ENCODE measurements at regions not wholly inside any gene's neighbourhood (a gene's known extent, or its start where the extent isn't known, plus 50 kb on each side); places are given as distances from the start of the nearest gene placed in this dataset.
"Not testable (repeated sequence)": the region's sequence is repeated elsewhere in the genome, so short reads cannot be mapped to it uniquely, and the experiment has no call there.

- DNase-seq (ENCODE audit: low spot score); intact Hi-C loops (cut with DNase I): not testable (repeated sequence)
Observed at GRCh38 chr1:118440-118839, 333.0 kb downstream of the OR4F29 start.

GRCh38 chr1:115534-115933 lies 335.9 kb downstream of the OR4F29 start:
- intact Hi-C loops (cut with DNase I); DNase-seq (ENCODE audit: low spot score): not testable (repeated sequence)

GRCh38 chr1:104776-105175 lies 346.7 kb downstream of the OR4F29 start:
- DNase-seq (ENCODE audit: low spot score); intact Hi-C loops (cut with DNase I): not testable (repeated sequence)

- DNase-seq (ENCODE audit: low spot score); intact Hi-C loops (cut with DNase I): not testable (repeated sequence)
Observed at GRCh38 chr1:99481-99880, 352.0 kb downstream of the OR4F29 start.

DNA sequence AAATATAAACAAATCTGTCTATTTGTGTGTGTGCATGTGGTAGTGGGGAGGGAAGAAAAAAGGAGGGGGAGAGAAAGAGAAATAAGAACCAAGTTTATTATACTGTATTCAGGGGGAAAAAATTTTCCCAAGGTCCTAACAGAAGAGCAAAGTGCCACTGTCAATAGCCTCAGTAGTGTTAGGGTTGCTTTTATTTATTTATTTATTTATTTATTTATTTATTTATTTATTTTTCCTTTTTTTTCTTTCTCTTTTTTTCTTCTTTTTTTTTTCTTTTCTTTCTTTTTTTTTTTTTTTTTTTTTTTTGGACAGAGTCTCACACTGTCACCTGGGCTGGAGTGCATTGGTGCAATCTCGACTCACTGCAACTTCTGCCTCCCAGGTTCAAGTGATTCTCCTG lies 352.7 kb downstream of the OR4F29 start:
- intact Hi-C loops (cut with DNase I); DNase-seq (ENCODE audit: low spot score): not testable (repeated sequence)

DNA sequence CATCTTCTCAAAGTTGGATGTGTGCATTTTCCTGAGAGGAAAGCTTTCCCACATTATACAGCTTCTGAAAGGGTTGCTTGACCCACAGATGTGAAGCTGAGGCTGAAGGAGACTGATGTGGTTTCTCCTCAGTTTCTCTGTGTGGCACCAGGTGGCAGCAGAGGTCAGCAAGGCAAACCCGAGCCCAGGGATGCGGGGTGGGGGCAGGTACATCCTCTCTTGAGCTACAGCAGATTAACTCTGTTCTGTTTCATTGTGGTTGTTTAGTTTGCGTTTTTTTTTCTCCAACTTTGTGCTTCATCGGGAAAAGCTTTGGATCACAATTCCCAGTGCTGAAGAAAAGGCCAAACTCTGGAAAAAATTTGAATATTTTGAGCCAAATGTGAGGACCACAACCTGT lies 360.2 kb downstream of the OR4F29 start:
- intact Hi-C loops (cut with DNase I); DNase-seq (ENCODE audit: low spot score): not testable (repeated sequence)

DNA sequence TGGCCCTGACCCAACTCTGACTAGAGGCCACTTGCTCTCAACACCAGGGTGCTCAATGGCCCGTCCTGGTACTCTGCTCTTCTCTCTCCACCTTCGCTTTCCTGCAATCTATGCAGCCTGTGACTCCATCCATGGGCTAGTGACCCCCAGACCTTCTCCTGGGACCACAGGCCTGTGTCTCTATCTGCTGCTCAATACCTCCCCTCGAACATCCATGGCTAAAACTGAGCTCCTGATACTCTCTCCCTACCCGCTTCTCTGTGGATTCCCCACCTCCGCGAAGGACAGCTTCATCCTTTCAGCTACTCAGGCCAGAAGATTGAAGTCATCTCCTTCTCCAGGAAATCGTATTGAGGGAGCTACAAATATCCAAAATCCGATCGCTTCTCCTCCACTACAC lies 363.4 kb downstream of the OR4F29 start:
- DNase-seq (ENCODE audit: low spot score); intact Hi-C loops (cut with DNase I): not testable (repeated sequence)

DNA sequence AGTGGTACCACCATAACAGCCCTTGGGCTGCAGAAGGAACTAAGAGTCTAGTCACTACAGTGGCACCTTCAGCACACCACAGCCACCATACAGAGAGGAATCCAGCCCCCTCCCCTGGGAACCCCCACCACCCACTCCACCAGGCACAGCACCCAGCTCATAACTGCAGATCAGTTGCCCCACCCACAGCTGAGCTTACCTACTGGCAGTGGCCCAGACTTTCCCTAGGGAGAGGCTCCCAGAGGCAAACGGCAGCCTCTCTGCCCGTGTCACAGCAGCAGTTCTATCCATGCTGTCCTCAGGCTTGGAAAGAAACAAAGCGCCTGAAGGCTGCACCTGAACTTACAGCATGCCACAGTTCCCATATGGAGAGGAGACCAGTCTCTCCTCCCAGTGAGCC lies 372.3 kb downstream of the OR4F29 start:
- intact Hi-C loops (cut with DNase I); DNase-seq (ENCODE audit: low spot score): not testable (repeated sequence)

DNA sequence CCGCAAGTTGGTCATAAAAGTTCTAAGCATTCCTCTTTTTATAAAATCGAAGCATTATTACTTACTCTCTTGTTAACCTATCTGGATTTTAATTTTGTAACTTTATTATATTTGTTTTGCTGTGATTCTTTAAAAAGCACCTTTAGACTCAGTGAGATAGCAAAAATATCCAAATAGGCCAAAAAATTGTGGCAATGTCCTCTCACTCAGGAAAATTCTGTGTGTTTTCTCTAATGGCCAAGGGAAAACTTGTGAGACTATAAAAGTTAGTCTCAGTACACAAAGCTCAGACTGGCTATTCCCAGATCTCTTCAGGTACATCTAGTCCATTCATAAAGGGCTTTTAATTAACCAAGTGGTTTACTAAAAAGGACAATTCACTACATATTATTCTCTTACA lies 386.4 kb downstream of the OR4F29 start, which contains the start of gene OR4F5:
OR4F5 (plus strand) TSS at position 301 of the 400 bp plus-strand sequence.
- DNase-seq (ENCODE audit: low spot score); intact Hi-C loops (cut with DNase I): not testable (repeated sequence)

DNA sequence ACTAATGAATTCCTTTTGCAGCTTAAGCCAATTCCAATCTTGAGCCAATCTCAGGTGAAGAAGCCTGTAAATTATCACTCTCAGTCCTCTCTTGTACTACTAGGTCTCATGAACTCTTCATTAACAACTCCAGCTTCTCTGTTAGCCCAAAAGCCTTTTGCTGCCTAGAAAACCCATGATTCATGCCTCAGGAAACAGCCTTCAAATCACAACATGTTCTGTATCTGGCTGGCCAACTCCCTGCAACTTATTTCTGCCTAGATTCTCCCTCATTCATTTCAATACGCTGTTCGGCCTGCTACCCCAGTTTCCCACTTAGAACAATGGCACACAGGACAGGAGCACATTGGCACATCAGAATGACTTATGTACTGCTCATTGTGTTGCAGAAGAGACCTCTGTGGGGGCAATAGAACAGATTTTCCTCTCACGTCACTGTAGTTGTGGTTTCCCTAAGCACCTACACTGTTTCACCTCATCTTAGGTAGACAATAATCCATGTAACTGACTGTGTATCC lies 395.4 kb downstream of the OR4F29 start:
- intact Hi-C loops (cut with DNase I); DNase-seq (ENCODE audit: low spot score): not testable (repeated sequence)

DNA sequence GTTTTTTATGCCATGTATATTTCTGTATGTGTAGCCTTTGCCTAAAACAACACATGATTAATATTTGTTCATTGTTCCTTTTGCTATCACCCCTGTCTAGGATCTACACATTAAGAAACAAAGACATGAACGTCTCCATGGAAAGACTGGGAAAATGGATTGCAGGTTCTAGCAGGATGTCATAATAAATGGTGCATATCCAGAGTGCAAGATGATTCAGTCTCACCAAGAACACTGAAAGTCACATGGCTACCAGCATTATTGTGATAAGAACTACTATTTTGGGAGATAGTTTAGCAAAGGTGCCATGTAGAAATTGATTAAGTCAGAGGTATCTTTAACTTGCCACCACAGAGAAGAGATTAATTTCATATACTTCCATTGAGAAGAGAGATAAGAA lies 398.3 kb downstream of the OR4F29 start:
- DNase-seq (ENCODE audit: low spot score); intact Hi-C loops (cut with DNase I): not testable (repeated sequence)

DNA sequence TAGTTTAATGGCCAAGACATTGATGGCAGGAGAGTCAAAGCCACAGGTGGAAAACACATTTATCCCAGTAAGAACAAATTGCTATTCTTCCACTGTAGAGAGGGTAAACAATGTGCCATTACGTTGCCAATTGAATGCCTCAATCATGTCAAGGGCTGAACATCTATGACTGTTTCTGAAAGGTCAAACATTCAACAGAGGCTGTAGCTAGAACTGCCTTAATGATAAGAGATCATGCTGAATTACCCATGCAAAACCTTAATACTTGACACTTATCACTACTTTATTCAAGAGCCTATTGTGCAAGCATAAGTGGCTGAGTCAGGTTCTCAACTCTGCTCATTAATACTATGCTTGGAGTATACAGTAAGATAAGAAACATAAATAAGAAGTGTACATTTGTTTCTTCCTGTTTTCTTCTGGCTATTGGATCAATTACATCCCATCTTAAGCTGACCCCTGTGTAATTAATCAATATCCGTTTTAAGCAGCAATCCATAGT lies 409.5 kb downstream of the OR4F29 start:
- DNase-seq (ENCODE audit: low spot score); intact Hi-C loops (cut with DNase I): not testable (repeated sequence)

DNA sequence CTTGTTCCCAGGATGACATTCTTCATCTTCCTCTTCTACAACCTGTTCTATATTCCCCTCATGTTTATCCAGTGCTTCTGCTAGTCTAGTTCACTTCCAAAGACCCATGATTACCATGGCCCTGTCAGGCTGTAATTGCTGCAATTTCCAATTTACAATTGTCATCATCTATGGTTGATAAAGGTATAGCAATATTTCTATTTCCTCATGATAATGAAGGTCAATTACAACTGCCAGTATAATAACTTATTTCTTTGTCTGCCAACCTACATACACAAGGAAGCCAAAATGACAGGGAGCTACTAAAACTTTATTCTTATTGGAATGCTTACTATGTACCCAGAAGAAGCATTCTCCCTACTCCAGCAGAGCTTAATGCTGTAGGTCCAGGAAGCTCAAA lies 410.3 kb downstream of the OR4F29 start:
- DNase-seq (ENCODE audit: low spot score); intact Hi-C loops (cut with DNase I): not testable (repeated sequence)

DNA sequence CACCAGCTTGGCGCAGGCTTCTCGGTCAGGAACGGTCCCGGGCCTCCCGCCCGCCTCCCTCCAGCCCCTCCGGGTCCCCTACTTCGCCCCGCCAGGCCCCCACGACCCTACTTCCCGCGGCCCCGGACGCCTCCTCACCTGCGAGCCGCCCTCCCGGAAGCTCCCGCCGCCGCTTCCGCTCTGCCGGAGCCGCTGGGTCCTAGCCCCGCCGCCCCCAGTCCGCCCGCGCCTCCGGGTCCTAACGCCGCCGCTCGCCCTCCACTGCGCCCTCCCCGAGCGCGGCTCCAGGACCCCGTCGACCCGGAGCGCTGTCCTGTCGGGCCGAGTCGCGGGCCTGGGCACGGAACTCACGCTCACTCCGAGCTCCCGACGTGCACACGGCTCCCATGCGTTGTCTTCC lies 422.3 kb downstream of the OR4F29 start:
- intact Hi-C loops (cut with DNase I); DNase-seq (ENCODE audit: low spot score): not testable (repeated sequence)

DNA sequence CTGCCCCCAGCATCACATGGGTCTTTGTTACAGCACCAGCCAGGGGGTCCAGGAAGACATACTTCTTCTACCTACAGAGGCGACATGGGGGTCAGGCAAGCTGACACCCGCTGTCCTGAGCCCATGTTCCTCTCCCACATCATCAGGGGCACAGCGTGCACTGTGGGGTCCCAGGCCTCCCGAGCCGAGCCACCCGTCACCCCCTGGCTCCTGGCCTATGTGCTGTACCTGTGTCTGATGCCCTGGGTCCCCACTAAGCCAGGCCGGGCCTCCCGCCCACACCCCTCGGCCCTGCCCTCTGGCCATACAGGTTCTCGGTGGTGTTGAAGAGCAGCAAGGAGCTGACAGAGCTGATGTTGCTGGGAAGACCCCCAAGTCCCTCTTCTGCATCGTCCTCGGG lies 434.2 kb downstream of the OR4F29 start:
- intact Hi-C loops (cut with DNase I), result not testable (repeated sequence)
- peak; percentile 79 for DNase-seq (ENCODE audit: low spot score)

DNA sequence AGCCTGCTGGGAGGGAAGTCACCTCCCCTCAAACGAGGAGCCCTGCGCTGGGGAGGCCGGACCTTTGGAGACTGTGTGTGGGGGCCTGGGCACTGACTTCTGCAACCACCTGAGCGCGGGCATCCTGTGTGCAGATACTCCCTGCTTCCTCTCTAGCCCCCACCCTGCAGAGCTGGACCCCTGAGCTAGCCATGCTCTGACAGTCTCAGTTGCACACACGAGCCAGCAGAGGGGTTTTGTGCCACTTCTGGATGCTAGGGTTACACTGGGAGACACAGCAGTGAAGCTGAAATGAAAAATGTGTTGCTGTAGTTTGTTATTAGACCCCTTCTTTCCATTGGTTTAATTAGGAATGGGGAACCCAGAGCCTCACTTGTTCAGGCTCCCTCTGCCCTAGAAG lies 435.5 kb downstream of the OR4F29 start:
- intact Hi-C loops (cut with DNase I), result not testable (repeated sequence)
- peak; percentile 68 for DNase-seq (ENCODE audit: low spot score)

DNA sequence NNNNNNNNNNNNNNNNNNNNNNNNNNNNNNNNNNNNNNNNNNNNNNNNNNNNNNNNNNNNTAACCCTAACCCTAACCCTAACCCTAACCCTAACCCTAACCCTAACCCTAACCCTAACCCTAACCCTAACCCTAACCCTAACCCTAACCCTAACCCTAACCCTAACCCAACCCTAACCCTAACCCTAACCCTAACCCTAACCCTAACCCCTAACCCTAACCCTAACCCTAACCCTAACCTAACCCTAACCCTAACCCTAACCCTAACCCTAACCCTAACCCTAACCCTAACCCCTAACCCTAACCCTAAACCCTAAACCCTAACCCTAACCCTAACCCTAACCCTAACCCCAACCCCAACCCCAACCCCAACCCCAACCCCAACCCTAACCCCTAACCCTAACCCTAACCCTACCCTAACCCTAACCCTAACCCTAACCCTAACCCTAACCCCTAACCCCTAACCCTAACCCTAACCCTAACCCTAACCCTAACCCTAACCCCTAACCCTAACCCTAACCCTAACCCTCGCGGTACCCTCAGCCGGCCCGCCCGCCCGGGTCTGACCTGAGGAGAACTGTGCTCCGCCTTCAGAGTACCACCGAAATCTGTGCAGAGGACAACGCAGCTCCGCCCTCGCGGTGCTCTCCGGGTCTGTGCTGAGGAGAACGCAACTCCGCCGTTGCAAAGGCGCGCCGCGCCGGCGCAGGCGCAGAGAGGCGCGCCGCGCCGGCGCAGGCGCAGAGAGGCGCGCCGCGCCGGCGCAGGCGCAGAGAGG lies 441.3 kb downstream of the OR4F29 start:
- intact Hi-C loops (cut with DNase I), result not testable (repeated sequence)

More for the DNA sequence above, 441.3 kb downstream of the OR4F29 start:
- peak; percentile 44 for DNase-seq (ENCODE audit: low spot score)
